Ovary (tissue), 3 donors: ENCODE measurements at regions not wholly inside any gene's neighbourhood (a gene's known extent, or its start where the extent isn't known, plus 50 kb on each side); places are given as distances from the start of the nearest gene placed in this dataset.

Experiments
- EP300 ChIP-seq: sonication (generic); formaldehyde crosslinking; IDR thresholded peaks from one replicate; pipeline ENCODE4 v1.6.1; 2017; ENCODE audit warnings: antibody characterized with exemption
- TF ChIP-seq, protein P1 (sequence below), 3 donors: fragments of 450-650 bp in 2 of 3; fragments of 200-600 bp in 1 of 3; IDR thresholded peaks; one replicate each; pipeline versions ENCODE4 v1.5.1 to v1.8.0; 2016 to 2022; ENCODE audit warnings: antibody characterized with exemption in 3 of 3, mild to moderate bottlenecking in 1 of 3
- donor health status: DM: no; HTN: no; CAD: no.

DNA sequence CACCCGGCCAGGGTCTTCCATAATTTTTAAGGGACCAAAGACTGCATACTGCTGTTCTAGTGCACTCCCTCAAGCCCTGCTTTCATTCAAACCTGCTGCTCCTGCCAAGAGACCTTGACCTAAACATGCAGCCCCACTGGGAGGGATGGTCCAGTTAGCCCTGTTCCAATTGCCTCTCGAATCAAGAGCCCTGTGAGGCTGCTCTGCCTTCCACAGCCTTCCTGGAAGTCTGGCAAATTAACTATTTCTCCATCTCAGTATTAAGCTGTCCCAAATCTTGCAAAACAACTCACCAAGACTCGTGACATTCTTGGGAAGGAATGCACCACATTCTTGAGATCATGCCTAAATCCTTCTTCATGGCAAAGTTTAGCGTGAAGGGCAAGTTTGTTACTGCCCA is 231.3 kb downstream of the C1orf94 start:
- TF ChIP-seq, protein P1, sequence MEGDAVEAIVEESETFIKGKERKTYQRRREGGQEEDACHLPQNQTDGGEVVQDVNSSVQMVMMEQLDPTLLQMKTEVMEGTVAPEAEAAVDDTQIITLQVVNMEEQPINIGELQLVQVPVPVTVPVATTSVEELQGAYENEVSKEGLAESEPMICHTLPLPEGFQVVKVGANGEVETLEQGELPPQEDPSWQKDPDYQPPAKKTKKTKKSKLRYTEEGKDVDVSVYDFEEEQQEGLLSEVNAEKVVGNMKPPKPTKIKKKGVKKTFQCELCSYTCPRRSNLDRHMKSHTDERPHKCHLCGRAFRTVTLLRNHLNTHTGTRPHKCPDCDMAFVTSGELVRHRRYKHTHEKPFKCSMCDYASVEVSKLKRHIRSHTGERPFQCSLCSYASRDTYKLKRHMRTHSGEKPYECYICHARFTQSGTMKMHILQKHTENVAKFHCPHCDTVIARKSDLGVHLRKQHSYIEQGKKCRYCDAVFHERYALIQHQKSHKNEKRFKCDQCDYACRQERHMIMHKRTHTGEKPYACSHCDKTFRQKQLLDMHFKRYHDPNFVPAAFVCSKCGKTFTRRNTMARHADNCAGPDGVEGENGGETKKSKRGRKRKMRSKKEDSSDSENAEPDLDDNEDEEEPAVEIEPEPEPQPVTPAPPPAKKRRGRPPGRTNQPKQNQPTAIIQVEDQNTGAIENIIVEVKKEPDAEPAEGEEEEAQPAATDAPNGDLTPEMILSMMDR (IDR thresholded peaks at IDR 0.05) = no peak
- TF ChIP-seq EP300 = no peak
